ENCODE measurements at regions not wholly inside any gene's neighbourhood (a gene's known extent, or its start where the extent isn't known, plus 50 kb on each side); places are given as distances from the start of the nearest gene placed in this dataset.

DNA sequence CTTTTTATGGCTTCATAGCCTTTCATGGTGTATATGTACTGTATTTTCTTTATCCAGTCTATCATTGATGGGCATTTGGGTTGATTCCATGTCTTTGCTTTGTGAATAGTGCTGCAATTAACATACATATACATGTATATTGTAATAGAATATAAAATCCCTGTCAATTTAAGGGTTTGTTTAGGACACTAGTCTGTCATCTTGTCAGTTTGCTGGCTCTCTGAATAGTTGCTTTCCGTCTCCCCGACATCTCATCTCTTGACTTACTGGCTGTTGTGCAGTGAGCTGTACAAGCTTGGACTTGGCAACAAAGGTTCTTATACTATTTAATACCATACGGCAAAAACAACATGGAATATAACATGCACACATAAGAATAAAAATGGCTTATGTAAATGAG, 1487.5 kb downstream of the LRRC4C start:
- intact Hi-C loops (cut with micrococcal nuclease) = no loop called here
- H3K27me3 Mint-ChIP-seq = no peaks in the 10 kb centered on the region
- ATAC-seq (ENCODE audit: low read depth) = no peak

GRCh38 chr11:39968071-39968470, 1491.4 kb downstream of the LRRC4C start:
- no peaks in the 10 kb centered on the region for H3K27me3 Mint-ChIP-seq
- DNase-seq = no peak
- ChIA-PET POLR2A (no interaction called here), CTCF (no interaction called here)
- no peak overlapping the region for H3K27ac Mint-ChIP-seq
- no peaks in the 10 kb centered on the region for H3K4me1 Mint-ChIP-seq
- no peak for ATAC-seq (ENCODE audit: low read depth)
- H3K4me3 Mint-ChIP-seq = no peak overlapping the region
- H3K36me3 Mint-ChIP-seq (ENCODE audit: low read depth) = no peaks in the 10 kb centered on the region
- TF ChIP-seq, protein P1, sequence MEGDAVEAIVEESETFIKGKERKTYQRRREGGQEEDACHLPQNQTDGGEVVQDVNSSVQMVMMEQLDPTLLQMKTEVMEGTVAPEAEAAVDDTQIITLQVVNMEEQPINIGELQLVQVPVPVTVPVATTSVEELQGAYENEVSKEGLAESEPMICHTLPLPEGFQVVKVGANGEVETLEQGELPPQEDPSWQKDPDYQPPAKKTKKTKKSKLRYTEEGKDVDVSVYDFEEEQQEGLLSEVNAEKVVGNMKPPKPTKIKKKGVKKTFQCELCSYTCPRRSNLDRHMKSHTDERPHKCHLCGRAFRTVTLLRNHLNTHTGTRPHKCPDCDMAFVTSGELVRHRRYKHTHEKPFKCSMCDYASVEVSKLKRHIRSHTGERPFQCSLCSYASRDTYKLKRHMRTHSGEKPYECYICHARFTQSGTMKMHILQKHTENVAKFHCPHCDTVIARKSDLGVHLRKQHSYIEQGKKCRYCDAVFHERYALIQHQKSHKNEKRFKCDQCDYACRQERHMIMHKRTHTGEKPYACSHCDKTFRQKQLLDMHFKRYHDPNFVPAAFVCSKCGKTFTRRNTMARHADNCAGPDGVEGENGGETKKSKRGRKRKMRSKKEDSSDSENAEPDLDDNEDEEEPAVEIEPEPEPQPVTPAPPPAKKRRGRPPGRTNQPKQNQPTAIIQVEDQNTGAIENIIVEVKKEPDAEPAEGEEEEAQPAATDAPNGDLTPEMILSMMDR (IDR thresholded peaks at IDR 0.05) = no peak
- intact Hi-C loops (cut with micrococcal nuclease) = no loop called here
- peaks cover 6% of the 10 kb centered on the region for H3K9me3 Mint-ChIP-seq

More for the DNA sequence above, 1487.5 kb downstream of the LRRC4C start:
- no peaks in the 10 kb centered on the region for H3K9me3 Mint-ChIP-seq
- no peaks in the 10 kb centered on the region for H3K4me1 Mint-ChIP-seq
- no peak overlapping the region for H3K27ac Mint-ChIP-seq
- no peaks in the 10 kb centered on the region for H3K36me3 Mint-ChIP-seq (ENCODE audit: low read depth)
- DNase-seq = no peak
- no peak overlapping the region for H3K4me3 Mint-ChIP-seq
- ChIA-PET POLR2A (no interaction called here), CTCF (no interaction called here)
- TF ChIP-seq, protein P1 (IDR thresholded peaks at IDR 0.05) = no peak

DNA sequence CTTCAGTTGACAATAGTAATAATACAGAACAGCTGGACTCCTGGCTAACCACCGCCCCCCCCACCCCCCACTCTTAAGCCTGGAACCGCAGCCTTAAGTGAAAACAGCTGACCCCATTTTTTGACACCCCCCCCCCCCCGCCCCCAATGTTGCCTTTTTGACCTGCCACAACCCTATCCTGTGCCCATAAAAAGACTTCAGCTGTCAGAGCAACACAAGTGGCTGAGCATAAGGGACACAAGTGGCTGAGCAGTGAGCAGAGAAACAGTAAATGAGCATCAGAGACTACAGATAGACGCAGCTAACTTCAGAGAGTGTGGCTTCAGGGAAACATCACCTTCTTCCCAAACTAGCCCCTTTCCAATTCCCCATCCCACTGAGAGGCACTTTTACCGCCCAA, 1493.8 kb downstream of the LRRC4C start:
- CTCF ChIA-PET = no interaction called here
- H3K27ac Mint-ChIP-seq = no peak overlapping the region
- DNase-seq = no peak
- H3K36me3 Mint-ChIP-seq (ENCODE audit: low read depth) = no peaks in the 10 kb centered on the region
- TF ChIP-seq, protein P1 (IDR thresholded peaks at IDR 0.05) = no peak
- peaks cover 6% of the 10 kb centered on the region for H3K9me3 Mint-ChIP-seq
- no peak for ATAC-seq (ENCODE audit: low read depth)
- intact Hi-C loops (cut with micrococcal nuclease) = no loop called here
- H3K4me1 Mint-ChIP-seq = no peaks in the 10 kb centered on the region
- POLR2A ChIA-PET = no interaction called here
- no peaks in the 10 kb centered on the region for H3K27me3 Mint-ChIP-seq
- no peak overlapping the region for H3K4me3 Mint-ChIP-seq

DNA sequence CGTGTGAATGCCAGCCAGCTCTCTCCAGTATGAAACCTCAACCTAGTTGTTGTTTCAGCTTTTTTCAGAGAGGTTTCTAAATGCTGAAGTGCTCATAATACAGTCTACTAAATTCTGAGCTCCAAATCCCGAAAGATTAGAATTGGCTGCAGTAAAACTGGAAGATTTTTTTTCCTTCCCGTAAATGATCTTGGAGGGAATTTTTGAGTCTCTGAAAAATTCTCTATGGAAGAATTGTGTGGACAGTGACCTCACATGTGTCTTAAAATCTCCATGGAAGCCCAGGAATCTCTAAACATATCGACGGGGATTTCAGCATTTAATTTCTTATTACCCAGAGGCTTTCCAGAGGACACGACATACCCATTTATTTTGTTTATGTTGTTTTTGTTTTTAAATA, 1499.2 kb downstream of the LRRC4C start:
- H3K36me3 Mint-ChIP-seq (ENCODE audit: low read depth) = no peaks in the 10 kb centered on the region
- ChIA-PET CTCF (no interaction called here), POLR2A (no interaction called here)
- intact Hi-C loops (cut with micrococcal nuclease) = no loop called here
- TF ChIP-seq, protein P1 (IDR thresholded peaks at IDR 0.05) = no peak
- DNase-seq (no peak), ATAC-seq (ENCODE audit: low read depth) (no peak)
- H3K4me3 Mint-ChIP-seq = no peak overlapping the region
- no peaks in the 10 kb centered on the region for H3K4me1 Mint-ChIP-seq
- H3K27ac Mint-ChIP-seq = no peak overlapping the region
- peaks cover 4% of the 10 kb centered on the region for H3K9me3 Mint-ChIP-seq
- no peaks in the 10 kb centered on the region for H3K27me3 Mint-ChIP-seq

DNA sequence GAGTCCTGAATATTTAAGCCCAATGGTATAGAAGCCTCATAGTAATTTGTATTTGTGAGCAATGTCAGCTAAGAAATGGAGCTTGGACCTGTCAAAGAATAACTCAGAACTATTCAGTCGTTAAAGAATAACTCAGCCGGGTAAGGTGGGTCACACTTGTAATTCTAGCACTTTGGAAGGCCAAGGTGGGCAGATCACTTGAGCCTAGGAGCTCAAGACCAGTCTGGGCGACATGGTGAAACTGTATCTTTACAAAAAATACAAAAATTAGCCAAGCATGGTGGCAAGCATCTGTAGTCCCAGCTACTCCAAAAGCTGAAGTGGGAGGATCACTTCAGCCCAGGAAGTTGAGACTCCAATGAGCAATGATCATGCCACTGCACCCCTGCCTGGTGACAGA, 1526.5 kb downstream of the LRRC4C start:
- no peak for DNase-seq
- TF ChIP-seq, protein P1 (IDR thresholded peaks at IDR 0.05) = no peak
- Mint-ChIP-seq H3K27ac (no peak overlapping the region), H3K36me3 (ENCODE audit: low read depth) (no peaks in the 10 kb centered on the region), H3K9me3 (peaks cover 9% of the 10 kb centered on the region), H3K4me3 (no peak overlapping the region), H3K4me1 (no peaks in the 10 kb centered on the region), H3K27me3 (no peaks in the 10 kb centered on the region)
- CTCF ChIA-PET = no interaction called here
- POLR2A ChIA-PET = no interaction called here
- no peak for ATAC-seq (ENCODE audit: low read depth)
- intact Hi-C loops (cut with micrococcal nuclease) = no loop called here

All from activated B cell treated with CpG ODN at 0.5 μM for 24 hours (primary cell).